Activated CD8-positive, alpha-beta memory T cell treated with anti-CD3 and anti-CD28 coated beads for 36 hours (primary cell): ENCODE measurements at regions not wholly inside any gene's neighbourhood (a gene's known extent, or its start where the extent isn't known, plus 50 kb on each side); places are given as distances from the start of the nearest gene placed in this dataset.
"Not testable (repeated sequence)": the region's sequence is repeated elsewhere in the genome, so short reads cannot be mapped to it uniquely, and the experiment has no call there.

ENCODE experiments used
- CTCF ChIA-PET: fragments of 350-600 bp; sonication (Branson Sonifier 250); formaldehyde crosslinking; loops from one replicate; lab custom pipeline; 2021; ENCODE audit warnings: antibody characterized with exemption; lab: Charles Lee
- POLR2A ChIA-PET: fragments of 350-600 bp; sonication (Branson Sonifier 250); formaldehyde crosslinking; loops from one replicate; lab custom pipeline; 2021; ENCODE audit warnings: antibody characterized with exemption; lab: Charles Lee

DNA sequence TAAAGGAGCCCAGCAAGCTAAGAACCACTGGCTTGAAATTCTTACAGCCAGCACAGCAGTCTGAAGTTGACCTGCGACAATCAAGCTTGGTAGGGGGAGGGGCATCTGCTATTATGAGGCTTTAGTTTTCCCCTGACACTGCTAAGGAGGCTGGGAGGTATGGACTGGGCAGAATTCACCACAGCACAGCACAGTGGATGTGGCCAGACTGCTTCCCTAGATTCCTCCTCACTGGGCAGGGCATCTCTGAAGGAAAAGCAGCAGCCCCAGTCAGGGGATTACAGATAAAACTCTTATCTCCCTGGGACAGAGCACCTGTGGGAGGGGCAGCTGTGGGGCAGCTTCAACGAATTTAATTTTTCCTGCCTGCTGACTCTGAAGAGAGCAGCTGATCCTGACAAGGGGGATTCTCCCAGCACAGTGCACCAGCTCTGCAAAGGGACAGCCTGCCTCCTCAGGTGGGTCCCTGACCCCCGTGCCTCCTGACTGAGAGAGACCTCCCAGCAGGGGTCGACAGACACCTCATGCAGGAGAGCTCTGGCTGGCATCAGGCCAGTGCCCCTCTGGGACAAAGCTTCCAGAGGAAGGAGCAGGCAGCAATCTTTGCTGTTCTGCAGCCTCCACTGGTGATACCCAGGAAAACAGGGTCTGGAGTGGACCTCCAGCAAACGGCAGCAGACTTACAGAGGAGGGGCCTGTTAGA lies 71.6 kb upstream of the CARMIL1 start:
- POLR2A ChIA-PET: not testable (repeated sequence)
- CTCF ChIA-PET: interaction anchor here (0.6 to 1.4 kb wide), 2 partner anchors 169 to 543 kb away, joined by 3 to 4 read pairs; no protein-coding TSS in a partner anchor

DNA sequence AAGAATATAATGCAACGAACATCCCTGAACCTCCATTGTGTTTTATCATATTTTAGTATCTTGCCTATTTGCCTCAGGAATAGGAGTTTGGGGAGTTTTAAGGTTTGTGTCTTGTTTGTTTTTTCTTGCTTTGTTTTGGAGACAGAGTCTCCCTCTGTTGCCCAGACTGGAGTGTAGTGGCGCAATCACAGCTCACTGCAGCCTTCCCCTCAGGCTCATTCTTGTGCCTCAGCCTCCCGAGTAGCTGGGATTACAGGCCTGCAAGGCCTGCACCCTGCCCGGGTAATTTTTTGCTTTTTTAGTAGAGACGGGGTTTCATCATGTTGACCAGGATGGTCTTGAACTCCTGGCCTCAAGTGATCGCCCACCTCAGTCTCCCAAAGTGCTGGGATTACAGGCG lies 63.3 kb upstream of the CARMIL1 start:
- CTCF ChIA-PET: interaction anchor here (0.6 to 1.4 kb wide), 2 partner anchors 8 to 280 kb away, joined by 3 to 5 read pairs; no protein-coding TSS in a partner anchor
- POLR2A ChIA-PET: no interaction called here

DNA sequence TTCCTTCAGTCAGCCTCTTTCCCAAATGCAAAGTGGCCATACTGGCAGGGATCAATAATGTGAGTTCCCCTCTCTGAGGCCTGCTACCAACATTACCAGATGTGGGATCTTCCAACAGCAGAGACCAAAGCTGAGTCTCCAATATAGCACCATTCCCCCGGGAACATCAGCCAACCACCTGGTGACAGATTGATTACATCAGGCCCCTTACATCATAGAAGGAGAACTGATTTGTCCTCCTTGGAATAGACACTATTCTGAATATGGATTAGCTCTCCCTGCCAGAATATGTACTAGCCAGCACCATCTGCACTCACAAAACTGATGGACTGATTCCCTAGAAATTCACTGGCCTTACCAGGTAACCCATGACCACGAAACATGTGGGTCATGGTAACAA lies 61.9 kb upstream of the CARMIL1 start:
- ChIA-PET POLR2A (no interaction called here), CTCF (no interaction called here)

DNA sequence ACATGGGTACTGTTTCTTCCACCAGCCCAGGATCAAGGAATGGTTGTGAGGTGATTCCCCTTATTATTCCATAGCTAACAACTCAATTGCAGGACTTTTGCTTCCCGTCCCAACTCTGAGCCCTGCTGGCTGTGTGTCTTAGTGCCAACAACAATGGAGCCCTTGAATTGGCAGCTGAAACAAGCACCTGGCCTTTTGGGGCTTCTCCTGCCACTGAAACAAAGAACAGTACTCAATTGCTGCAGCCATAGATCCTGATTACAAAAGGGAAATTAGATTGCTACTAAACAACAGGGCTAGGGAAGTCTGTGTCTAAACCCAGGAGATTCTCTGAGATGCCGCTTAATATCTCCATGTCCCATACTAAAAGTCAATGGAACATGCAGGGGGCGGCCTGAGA lies 61.3 kb upstream of the CARMIL1 start:
- ChIA-PET CTCF (no interaction called here), POLR2A (no interaction called here)

DNA sequence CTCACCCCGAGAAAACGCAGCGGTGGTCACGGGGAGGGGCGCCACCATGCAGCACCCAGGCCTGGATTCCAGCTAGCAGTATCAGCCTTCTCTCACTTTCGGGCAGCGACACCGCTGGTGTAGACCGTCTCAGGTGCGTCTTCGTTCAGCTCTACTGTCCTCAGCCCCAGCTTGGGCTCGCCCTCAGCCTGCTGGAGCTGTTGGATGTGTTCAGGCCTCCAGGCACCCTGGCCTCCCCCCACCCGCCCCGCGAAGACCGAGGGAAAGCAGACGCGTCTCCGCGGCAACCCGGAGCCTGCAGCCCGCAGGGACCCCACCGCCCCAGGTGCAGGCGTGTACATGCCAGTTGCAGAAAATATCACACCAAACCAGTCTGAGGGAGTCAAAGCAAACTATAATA lies 60.8 kb upstream of the CARMIL1 start:
- CTCF ChIA-PET: no interaction called here
- POLR2A ChIA-PET: no interaction called here

DNA sequence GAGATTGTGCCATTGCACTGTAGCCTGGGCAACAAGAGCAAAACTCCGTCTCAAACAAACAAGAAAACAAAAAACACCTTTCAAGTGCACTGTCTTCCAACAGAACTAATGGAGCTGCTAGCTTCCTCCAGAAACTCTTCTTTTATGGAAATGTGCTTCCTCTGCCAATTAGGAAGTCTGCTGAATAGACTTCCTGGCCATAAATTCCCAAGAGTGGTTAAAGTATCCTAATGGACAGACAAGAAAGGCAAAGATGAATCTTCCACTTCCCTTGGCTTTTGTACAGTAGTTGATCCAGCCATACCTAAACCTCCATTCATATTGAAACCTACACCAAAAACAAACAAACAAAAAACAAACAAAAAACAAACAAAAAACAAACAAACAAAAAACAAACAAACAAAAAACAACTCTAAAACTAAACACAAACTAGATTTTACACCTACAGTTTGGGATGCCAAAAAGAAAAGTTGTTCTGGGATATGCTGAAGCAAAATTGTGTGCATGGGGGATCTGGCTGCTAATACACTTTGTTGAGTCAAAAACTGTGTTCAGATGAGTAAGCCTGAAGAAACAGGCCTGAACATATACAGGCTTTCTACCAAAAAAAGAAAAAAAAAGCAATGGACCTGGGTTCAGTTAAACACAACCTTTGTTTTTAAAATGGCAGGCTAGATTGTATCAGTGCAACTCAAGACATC lies 59.8 kb upstream of the CARMIL1 start:
- CTCF ChIA-PET: no interaction called here
- POLR2A ChIA-PET: no interaction called here

DNA sequence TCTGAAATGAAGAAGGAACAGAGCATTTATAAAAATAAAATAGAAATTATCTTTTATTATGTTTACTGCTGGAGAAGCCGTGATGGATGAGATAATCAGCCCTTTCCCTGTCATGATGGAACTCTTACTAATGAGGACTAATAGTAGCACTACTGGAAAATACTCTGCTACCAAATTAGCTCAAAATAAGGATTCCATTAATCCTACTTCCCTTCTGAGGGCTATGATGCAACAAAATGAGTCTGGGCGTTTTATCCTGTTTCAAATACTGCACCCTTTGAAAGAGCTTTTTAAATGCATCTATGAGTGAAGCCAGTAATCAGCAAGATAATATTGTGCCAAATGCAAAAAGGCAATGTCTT lies 59.3 kb upstream of the CARMIL1 start:
- ChIA-PET CTCF (no interaction called here), POLR2A (no interaction called here)

DNA sequence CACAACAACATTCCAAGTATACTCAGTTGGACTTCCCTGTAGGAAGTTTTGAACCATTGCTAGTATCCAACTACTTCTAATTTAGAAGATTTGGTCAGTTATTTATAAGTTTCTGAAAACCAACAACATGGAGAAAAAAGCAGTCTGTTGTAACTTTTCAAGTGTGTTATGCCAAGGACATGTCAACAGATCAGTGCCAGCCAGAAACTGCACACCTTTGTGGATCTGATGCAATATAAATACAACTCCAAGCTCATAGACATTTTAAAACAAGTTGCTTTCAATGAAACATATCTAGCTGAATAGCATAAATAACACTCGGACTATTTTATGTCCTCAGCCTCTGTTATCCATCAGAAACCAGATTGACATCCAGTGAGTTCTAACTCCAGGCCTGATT lies 58.3 kb upstream of the CARMIL1 start:
- ChIA-PET CTCF (no interaction called here), POLR2A (no interaction called here)

DNA sequence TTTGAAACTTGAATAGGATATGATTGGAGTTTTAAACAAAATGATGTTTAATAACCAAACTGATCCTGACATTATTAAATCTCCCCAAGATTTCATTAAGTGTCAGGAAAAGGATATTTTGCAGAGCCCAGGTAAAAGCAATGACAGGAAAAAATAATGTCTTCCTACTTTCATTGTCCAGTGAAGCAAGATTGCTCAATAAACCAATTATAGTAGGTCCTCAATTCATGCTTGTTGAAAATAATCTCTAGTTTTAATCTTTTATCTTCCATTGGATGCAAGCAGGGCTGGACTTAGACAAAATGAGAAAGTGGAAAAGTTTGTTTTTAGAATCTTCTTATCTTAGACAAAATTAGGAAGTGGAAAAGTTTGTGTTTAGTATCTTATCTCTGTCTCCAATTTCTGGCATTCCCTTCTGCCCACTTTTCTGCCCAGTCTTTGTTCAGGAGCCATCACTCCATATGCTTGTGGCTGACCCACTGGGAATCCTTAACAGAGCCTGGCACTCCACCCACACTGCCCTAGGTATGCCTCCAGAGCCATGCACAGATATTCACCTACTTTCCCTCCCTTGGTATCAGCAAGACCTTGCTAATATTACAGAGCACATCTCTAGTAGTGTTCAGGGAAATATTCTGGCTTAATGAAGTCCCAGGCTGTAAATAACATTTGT lies 57.0 kb upstream of the CARMIL1 start:
- ChIA-PET CTCF (interaction anchor here (2.7 kb wide), 1 partner anchor 268 kb away, joined by 15 read pairs; no protein-coding TSS in a partner anchor), POLR2A (no interaction called here)

DNA sequence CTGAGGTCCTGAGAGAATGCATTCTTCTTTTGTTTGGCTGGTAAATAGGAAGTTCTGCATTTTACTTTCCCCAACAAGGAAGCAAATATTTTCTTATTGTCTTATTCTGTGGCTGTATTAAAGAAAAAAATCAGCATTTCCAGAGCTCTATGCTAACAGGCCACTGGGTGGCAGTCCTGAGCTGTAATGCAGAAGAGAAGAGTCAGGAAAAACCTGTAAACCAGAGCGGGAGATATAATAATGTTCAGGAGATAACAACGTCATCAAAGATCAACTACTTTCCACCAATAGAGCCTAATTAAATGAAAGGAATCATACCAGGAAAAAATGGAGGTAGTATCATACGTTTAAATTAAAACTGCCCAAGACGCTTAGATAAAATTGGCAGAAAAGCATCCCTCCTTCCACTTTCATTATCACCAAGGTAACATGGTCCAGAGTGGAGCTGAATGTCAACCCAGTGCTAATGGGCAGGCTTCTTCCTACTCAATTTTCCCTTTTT lies 55.6 kb upstream of the CARMIL1 start:
- POLR2A ChIA-PET: interaction anchor here (0.5 kb wide), 1 partner anchor 13 kb away, joined by 3 read pairs; no protein-coding TSS in a partner anchor
- CTCF ChIA-PET: interaction anchor here (0.8 to 2.7 kb wide), 12 partner anchors 8 to 642 kb away, joined by 3 to 15 read pairs (median 4); no protein-coding TSS in a partner anchor

DNA sequence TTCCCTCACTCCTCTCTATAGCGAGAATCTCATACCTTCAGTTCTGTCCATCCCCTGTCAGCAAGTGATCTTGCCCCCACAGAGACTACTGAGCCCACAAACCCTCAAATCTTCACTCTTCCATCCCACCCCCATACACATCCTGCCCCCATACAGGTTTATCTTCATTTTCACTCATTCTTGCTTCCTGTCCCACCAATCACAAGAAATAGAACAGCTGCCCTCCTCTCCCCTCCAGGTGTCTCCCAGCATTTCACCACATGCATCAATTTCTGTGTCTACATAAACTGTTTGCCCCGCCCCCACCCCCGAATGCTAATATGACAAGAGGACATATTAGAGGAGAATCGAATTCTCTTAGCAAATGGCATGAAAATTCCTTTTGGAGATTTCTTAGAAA lies 54.9 kb upstream of the CARMIL1 start:
- CTCF ChIA-PET: interaction anchor here (0.5 to 2.7 kb wide), 7 partner anchors 27 to 367 kb away, joined by 3 to 15 read pairs (median 3); no protein-coding TSS in a partner anchor
- POLR2A ChIA-PET: no interaction called here

DNA sequence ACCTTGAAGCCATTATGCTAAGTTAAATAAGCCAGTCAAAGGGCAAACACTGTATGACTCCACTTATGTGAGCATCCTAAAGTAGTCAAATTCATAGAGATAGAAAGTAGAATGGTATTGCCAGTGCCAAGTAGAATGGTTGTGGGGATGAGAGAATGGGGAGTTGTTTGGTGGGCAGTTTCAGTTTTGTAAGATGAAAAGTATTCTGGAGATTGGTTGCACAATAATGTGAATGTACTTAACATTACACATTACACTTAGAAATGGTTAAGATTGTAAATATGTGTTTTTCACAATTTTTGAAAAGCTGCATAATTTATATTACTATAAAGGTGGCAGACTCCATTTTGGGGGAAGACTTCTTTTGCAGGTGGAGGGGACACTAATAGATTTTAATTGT lies 51.3 kb upstream of the CARMIL1 start:
- ChIA-PET CTCF (no interaction called here), POLR2A (no interaction called here)
